WTC11 (cell line): ENCODE measurements at regions not wholly inside any gene's neighbourhood (a gene's known extent, or its start where the extent isn't known, plus 50 kb on each side); places are given as distances from the start of the nearest gene placed in this dataset.

Experiments used
- ATF2 ChIP-seq: sonication (generic); formaldehyde crosslinking; IDR thresholded peaks from 2 replicates; pipeline ENCODE4 v1.8.1; 2022; ENCODE audit warnings: low read depth, missing genetic modification reagents, borderline replicate concordance
- CREB1 ChIP-seq: sonication (generic); formaldehyde crosslinking; IDR thresholded peaks from 2 replicates; pipeline ENCODE4 v1.8.0; 2023; ENCODE audit warnings: mild to moderate bottlenecking, missing genetic modification reagents
- CTCF ChIP-seq: fragments of 200-600 bp; IDR thresholded peaks from 2 replicates; pipeline ENCODE4 v1.8.0; 2022; ENCODE audit warnings: antibody characterized with exemption
- GABPB1 ChIP-seq: sonication (generic); formaldehyde crosslinking; IDR thresholded peaks from 2 replicates; pipeline ENCODE4 v1.8.1; 2023; ENCODE audit warnings: mild to moderate bottlenecking, missing genetic modification reagents
- HMGA2 ChIP-seq: fragments of 250-450 bp; sonication (Bioruptor Pico); IDR thresholded peaks from 2 replicates; pipeline ENCODE4 v1.4.0; 2021; ENCODE audit warnings: mild to moderate bottlenecking, moderate library complexity
- HMGXB4 ChIP-seq: sonication (generic); formaldehyde crosslinking; IDR thresholded peaks from 2 replicates; pipeline ENCODE4 v1.8.1; 2023; ENCODE audit warnings: mild to moderate bottlenecking, moderate library complexity, missing genetic modification reagents
- NFATC4 ChIP-seq: fragments of 250-450 bp; sonication (Bioruptor Pico); IDR thresholded peaks from 2 replicates; pipeline ENCODE4 v1.9.0; 2021; ENCODE audit warnings: mild to moderate bottlenecking
- SMAD3 ChIP-seq: sonication (generic); formaldehyde crosslinking; IDR thresholded peaks from 2 replicates; pipeline ENCODE4 v1.8.0; 2022; ENCODE audit warnings: missing genetic modification reagents, mild to moderate bottlenecking, borderline replicate concordance
- ZNF232 ChIP-seq: sonication (generic); formaldehyde crosslinking; IDR thresholded peaks from 2 replicates; pipeline ENCODE4 v1.8.0; 2022; ENCODE audit warnings: mild to moderate bottlenecking, missing genetic modification reagents
- TF ChIP-seq, protein P1 (sequence below): sonication (generic); formaldehyde crosslinking; IDR thresholded peaks from 2 replicates; pipeline ENCODE4 v1.8.1; 2022; ENCODE audit warnings: low read depth, mild to moderate bottlenecking, moderate library complexity, missing genetic modification reagents, borderline replicate concordance
- TF ChIP-seq, protein P2 (sequence below): sonication (generic); formaldehyde crosslinking; IDR thresholded peaks from 2 replicates; pipeline ENCODE4 v1.8.0; 2022; ENCODE audit warnings: mild to moderate bottlenecking, missing genetic modification reagents
- TF ChIP-seq, protein P3 (sequence below): sonication (generic); formaldehyde crosslinking; IDR thresholded peaks from 2 replicates; pipeline ENCODE4 v1.8.1; 2023; ENCODE audit warnings: mild to moderate bottlenecking, missing genetic modification reagents, moderate library complexity
- TF ChIP-seq, protein P4 (sequence below): sonication (generic); formaldehyde crosslinking; IDR thresholded peaks from 2 replicates; pipeline ENCODE4 v1.8.1; 2022; ENCODE audit warnings: missing genetic modification reagents, borderline replicate concordance
- TF ChIP-seq, protein P5 (sequence below): sonication (generic); formaldehyde crosslinking; IDR thresholded peaks from 2 replicates; pipeline ENCODE4 v1.8.0; 2022; ENCODE audit warnings: mild to moderate bottlenecking, missing genetic modification reagents

- TF ChIP-seq, protein P1, sequence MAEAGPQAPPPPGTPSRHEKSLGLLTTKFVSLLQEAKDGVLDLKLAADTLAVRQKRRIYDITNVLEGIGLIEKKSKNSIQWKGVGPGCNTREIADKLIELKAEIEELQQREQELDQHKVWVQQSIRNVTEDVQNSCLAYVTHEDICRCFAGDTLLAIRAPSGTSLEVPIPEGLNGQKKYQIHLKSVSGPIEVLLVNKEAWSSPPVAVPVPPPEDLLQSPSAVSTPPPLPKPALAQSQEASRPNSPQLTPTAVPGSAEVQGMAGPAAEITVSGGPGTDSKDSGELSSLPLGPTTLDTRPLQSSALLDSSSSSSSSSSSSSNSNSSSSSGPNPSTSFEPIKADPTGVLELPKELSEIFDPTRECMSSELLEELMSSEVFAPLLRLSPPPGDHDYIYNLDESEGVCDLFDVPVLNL (CRISPR knock-in tag) = no peak
- TF ChIP-seq CTCF = no peak
- no peak for TF ChIP-seq CREB1 (CRISPR knock-in tag)
- TF ChIP-seq, protein P2, sequence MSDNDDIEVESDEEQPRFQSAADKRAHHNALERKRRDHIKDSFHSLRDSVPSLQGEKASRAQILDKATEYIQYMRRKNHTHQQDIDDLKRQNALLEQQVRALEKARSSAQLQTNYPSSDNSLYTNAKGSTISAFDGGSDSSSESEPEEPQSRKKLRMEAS (CRISPR knock-in tag) = no peak
- no peak for TF ChIP-seq NFATC4
- TF ChIP-seq ZNF232 (CRISPR knock-in tag) = no peak
- no peak for TF ChIP-seq ATF2 (CRISPR knock-in tag)
- no peak for TF ChIP-seq HMGXB4 (CRISPR knock-in tag)
- TF ChIP-seq SMAD3 (CRISPR knock-in tag) = no peak
- no peak for TF ChIP-seq GABPB1 (CRISPR knock-in tag)
- TF ChIP-seq, protein P3, sequence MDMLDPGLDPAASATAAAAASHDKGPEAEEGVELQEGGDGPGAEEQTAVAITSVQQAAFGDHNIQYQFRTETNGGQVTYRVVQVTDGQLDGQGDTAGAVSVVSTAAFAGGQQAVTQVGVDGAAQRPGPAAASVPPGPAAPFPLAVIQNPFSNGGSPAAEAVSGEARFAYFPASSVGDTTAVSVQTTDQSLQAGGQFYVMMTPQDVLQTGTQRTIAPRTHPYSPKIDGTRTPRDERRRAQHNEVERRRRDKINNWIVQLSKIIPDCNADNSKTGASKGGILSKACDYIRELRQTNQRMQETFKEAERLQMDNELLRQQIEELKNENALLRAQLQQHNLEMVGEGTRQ (CRISPR knock-in tag) = no peak
- TF ChIP-seq, protein P4, sequence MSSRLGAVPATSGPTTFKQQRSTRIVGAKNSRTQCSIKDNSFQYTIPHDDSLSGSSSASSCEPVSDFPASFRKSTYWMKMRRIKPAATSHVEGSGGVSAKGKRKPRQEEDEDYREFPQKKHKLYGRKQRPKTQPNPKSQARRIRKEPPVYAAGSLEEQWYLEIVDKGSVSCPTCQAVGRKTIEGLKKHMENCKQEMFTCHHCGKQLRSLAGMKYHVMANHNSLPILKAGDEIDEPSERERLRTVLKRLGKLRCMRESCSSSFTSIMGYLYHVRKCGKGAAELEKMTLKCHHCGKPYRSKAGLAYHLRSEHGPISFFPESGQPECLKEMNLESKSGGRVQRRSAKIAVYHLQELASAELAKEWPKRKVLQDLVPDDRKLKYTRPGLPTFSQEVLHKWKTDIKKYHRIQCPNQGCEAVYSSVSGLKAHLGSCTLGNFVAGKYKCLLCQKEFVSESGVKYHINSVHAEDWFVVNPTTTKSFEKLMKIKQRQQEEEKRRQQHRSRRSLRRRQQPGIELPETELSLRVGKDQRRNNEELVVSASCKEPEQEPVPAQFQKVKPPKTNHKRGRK = no peak
- TF ChIP-seq HMGA2 = no peak
- TF ChIP-seq, protein P5, sequence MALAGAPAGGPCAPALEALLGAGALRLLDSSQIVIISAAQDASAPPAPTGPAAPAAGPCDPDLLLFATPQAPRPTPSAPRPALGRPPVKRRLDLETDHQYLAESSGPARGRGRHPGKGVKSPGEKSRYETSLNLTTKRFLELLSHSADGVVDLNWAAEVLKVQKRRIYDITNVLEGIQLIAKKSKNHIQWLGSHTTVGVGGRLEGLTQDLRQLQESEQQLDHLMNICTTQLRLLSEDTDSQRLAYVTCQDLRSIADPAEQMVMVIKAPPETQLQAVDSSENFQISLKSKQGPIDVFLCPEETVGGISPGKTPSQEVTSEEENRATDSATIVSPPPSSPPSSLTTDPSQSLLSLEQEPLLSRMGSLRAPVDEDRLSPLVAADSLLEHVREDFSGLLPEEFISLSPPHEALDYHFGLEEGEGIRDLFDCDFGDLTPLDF = no peak
Measured at GRCh38 chr4:112926819-112927218, 122.6 kb upstream of the ANK2 start.
